HUDEP-2 (cell line): ENCODE measurements at regions not wholly inside any gene's neighbourhood (a gene's known extent, or its start where the extent isn't known, plus 50 kb on each side); places are given as distances from the start of the nearest gene placed in this dataset.

ENCODE experiments used
- DNase-seq, 76 experiments: peaks; one replicate each; lab custom pipeline; 2025; ENCODE audit not compliant: unreplicated experiment in 76 of 76; lab: John Stamatoyannopoulos, UW

DNA sequence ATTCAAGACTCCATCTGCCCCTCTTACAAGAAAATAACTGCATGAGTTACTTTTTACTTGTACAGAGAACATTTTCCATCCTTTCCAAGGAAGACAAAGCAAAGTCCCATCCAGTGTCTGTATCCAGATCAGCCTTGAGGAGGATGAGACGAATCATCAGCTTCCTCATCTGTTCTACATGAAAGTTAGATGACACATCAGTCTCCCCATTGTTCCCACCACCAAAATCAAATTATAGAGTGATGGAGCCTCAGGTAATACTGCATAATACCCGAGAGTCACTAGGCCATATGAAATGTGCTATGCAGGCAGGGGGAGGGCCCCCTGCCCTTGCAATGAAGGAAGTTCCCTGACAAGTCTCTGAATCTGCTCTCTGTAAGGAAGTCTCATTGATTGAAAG is 1244.6 kb upstream of the SLC10A2 start:
- DNase-seq, result no peak

DNA sequence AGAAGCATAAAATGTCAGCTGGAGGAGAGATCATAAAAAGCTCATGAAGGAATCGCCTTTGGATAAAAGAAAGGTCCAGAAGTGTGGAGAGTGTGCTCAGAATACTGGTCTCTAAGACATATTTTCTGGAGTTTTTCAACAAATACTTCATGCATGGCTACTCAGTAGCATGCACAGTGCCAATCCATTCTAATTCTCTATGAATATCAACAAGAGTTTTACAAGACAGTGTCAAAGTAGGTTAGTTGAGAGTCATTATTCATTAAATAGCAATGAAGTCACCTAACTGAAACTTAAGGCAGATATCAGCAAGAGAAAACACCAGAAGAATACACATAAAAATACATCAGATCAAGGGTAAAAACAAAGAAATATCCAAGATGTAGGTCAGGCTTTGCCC is 1243.2 kb upstream of the SLC10A2 start:
- DNase-seq, result no peak

GRCh38 chr13:104301171-104301975 is 1235.2 kb upstream of the SLC10A2 start:
- no peak for DNase-seq

- no peak for DNase-seq
Observed at GRCh38 chr13:104297075-104297474, 1230.9 kb upstream of the SLC10A2 start.

DNA sequence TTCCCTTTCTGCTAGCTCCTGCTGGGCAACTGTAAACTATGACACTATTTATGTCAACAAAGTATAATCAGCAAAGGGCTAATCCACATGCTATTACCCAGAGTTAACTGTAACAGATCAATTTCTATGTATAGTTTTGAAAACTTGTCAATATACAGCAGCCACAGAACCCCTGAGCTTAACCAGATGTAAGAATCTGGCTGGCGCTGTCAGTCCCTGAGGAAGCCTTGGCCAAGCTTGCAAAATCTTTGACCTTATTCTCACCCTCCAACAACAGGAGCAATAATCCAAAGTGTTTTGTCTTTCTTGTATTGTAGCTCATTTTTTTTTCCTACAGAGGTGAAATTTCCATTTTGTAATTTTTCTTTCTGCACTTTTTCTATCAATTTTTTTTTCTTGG is 1230.1 kb upstream of the SLC10A2 start:
- DNase-seq, result no peak

GRCh38 chr13:104295537-104295936 is 1229.3 kb upstream of the SLC10A2 start:
- DNase-seq, result no peak

GRCh38 chr13:104289400-104289799 is 1223.2 kb upstream of the SLC10A2 start:
- DNase-seq, result no peak

- DNase-seq, result no peak
Observed at GRCh38 chr13:104288496-104288895, 1222.3 kb upstream of the SLC10A2 start.

DNA sequence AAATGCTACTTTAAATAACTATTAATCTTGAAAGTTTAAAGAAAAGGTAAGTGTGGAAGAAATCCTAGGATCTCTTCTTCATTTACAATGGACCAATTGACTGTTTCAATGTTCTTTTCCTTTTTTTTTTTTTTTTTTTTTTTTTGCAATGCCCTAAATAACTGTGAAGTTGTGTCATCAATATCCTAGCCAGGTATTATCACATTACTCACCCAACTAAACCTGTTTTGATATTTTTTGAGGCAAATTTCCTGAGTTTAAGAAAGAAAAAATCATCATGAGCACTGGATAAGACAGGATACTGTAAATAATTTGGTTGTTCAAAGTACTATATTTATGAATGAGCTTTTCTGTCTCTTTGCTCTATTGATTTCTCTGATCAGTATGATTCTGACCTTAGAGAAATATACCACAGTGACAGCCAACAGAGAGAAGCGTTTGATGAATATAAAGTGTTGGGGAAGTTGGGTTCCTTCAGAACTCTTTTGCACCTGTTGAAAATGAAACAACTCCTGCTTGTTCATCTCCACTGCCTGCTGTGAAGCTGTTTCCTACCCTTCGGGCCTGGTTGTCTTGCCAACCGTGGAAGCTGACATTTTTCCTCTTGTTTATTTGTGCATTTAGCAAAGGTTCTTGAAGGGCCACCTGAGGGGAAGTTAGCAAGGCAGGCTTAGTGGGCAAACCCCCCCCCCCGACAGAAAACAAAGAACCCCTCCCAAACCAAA is 1220.5 kb upstream of the SLC10A2 start:
- DNase-seq, result no peak

DNA sequence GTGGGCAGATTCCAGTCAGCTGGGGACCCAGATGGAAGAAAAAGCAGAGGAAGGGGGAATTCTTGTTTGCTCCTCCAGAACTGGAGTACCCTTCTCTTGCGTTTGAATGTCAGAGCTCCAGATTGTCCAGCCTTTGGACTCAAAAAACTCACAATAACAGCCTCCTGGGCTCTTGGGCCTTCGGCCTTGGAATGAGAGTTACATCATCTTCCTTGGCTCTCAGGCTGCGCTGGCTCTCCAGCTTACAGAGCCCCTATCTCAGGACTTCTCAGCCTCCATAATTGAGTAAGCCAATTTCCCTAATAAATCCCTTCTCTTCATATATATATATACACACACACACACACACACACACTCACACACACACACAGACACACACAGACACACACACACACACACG is 1215.7 kb upstream of the SLC10A2 start:
- DNase-seq, result no peak

DNA sequence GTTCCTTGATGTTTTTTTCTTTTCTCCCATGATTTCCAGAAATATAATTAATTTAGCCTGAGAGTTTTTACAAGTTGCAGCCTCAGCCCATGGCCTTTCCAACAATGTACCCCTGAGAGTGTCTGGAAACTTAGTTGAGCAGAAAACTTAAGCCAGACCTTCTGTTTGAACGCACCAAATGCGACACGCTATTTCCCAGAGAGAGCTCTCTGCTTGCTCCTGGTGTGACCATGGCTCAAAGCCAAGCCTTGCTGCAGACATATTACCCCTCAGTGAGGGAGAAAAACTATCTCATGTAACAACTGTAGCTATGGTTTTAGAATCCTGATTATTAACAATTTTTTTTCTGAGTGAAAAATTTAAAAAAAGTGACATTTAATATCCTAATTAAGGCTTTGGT is 1204.5 kb upstream of the SLC10A2 start:
- no peak for DNase-seq

DNA sequence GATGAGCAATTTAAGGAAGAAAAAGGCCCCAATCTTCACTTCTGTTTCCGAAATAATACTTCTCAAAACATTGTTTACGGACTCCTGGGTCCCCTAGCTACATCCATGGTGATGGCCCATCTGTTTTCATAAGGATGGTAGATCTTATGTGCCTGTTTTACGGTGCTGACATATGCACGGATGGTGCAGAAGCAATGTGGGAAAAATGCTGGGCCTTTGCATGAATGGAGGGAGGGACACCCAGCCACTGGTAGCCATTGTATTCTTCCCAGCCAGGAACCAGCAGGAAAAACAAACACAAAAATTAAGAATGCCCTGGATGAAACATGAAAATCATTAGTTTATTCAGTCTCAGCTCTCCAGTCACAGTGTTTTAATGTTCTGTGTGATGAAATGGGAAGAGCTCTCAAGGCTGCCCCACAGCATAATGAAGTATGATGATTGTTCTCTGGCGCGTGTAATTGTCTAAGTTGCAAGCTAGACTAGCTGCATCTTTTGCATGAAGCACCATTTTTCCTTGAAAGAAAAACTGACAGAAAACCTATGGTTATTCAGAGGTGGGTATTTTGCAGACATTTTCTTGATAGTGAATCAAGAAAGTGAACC is 1201.1 kb upstream of the SLC10A2 start:
- no peak for DNase-seq

GRCh38 chr13:104256701-104257100 is 1190.5 kb upstream of the SLC10A2 start:
- DNase-seq, result no peak

GRCh38 chr13:104253063-104253680 is 1187.0 kb upstream of the SLC10A2 start:
- DNase-seq, result no peak

- DNase-seq, result no peak
Observed at GRCh38 chr13:104251931-104252330, 1185.7 kb upstream of the SLC10A2 start.

GRCh38 chr13:104246955-104247354 is 1180.7 kb upstream of the SLC10A2 start:
- DNase-seq, result no peak

DNA sequence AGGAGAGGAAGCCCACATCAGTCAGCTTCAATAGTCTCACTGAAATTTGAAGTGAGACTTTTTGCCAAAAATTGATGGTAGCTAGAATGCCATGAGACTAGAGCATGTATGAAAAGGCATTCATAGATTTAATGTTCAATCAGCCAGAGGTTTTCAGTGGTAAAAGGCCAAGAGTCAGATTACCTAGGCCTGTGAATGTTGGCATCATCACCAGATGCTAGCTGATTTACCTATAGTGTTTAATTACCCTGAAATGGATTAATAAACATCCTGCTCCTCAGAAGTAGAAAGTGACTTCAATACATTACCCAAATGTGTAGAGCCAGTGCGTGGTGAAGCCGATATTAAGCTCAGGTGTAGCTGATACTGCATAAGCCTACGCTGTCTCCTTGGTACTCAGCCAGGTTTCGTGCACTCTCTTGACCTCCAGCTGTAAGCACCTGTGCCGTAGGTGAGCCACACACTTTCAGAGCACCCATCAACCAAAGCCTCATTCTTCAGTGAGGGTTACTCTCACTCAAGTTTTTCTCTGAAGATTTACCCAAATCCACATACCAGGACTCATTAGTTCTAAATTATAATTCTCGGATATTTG is 1140.3 kb upstream of the SLC10A2 start:
- no peak for DNase-seq

- DNase-seq, result peak in 1 of 76 experiments; percentile 0
Observed at GRCh38 chr13:104204177-104204576, 1138.0 kb upstream of the SLC10A2 start.

GRCh38 chr13:104198801-104199200 is 1132.6 kb upstream of the SLC10A2 start:
- DNase-seq, result no peak

DNA sequence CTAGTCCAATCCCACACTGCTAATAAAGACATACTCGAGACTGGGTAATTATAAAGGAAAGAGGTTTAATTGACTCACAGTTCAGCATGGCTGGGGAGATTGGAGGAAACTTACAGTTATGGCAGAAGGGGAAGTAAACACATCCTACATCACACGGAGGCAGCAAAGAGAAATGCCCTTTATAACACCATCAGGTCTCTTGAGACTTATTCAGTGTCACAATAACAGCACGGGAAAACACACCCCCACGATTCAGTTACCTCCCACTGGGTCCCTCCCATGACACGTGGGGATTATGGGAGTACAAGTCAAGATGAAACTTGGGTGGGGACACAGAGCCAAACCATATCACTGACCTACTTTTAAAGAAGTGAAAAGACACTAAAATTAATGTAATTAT is 1130.4 kb upstream of the SLC10A2 start:
- no peak for DNase-seq
